Left lung (tissue), 4 donors: ENCODE measurements at regions not wholly inside any gene's neighbourhood (a gene's known extent, or its start where the extent isn't known, plus 50 kb on each side); places are given as distances from the start of the nearest gene placed in this dataset.
A peak's percentile ranks its signal among the peaks of the same experiment; 100 is the strongest.

Experiments
- ATAC-seq: fragments of 200-7000 bp; cut with Tn5 transposase; one replicate; pipeline ENCODE4 v1.9.1; 2020; ENCODE audit warnings: moderate library complexity
- DNase-seq, 4 donors: peaks; one replicate each; pipeline ENCODE4 v3.0.0-alpha.2; 2013 to 2020
- H3K27ac ChIP-seq, 2 donors: fragments of 200-600 bp; sonication (generic) in 1 of 2; one replicate each; pipeline versions ENCODE4 v1.5.0 to v1.8.0; 2020 to 2021
- H3K27me3 ChIP-seq, 2 donors: fragments of 200-600 bp; sonication (generic) in 1 of 2; one replicate each; pipeline versions ENCODE4 v1.5.0 to v1.8.0; 2020 to 2021
- H3K36me3 ChIP-seq, 2 donors: fragments of 200-600 bp; sonication (generic) in 1 of 2; one replicate each; pipeline versions ENCODE4 v1.5.0 to v1.8.0; 2020 to 2021
- H3K4me1 ChIP-seq, 2 donors: fragments of 200-600 bp; one replicate each; pipeline ENCODE4 v1.8.0; 2021
- H3K4me3 ChIP-seq, 2 donors: fragments of 200-600 bp; sonication (generic) in 1 of 2; one replicate each; pipeline versions ENCODE4 v1.5.0 to v1.8.0; 2020 to 2021; ENCODE audit warnings: mild to moderate bottlenecking in 1 of 2
- H3K9me3 ChIP-seq, 2 donors: fragments of 200-600 bp; sonication (generic) in 1 of 2; one replicate each; pipeline versions ENCODE4 v1.5.0 to v1.8.0; 2020 to 2021
- CTCF ChIP-seq, 2 donors: fragments of 200-600 bp; sonication (generic) in 1 of 2; IDR thresholded peaks; one replicate each; pipeline versions ENCODE4 v1.5.0 to v1.8.0; 2021; ENCODE audit warnings: antibody characterized with exemption in 2 of 2
- intact Hi-C, 2 donors: fragments of 100-400 bp; cut with DNase I; formaldehyde crosslinking; loops; one replicate each; pipeline versions ENCODE4 v1.11.2 to v1.14.2; 2022
- donor health status: DM: no; HTN: yes; CAD: no.
- donor health status: DM: no; HTN: no; CAD: no.

GRCh38 chr1:244965185-244966030, 101.1 kb upstream of the HNRNPU start:
- no peak for DNase-seq
- Histone ChIP-seq H3K27ac (peak overlapping the region; percentile 77 to 80), H3K36me3 (no peaks in the 10 kb centered on the region), H3K27me3 (no peaks in the 10 kb centered on the region), H3K4me1 (peaks cover 32 to 37% of the 10 kb centered on the region in 2 donors), H3K4me3 (no peak overlapping the region), H3K9me3 (no peaks in the 10 kb centered on the region)
- intact Hi-C loops: loop anchor here in 1 of 2 donors (10.0 kb wide), 1 partner anchor 101 kb away; the partner anchor contains the start of gene HNRNPU
- no peak for ATAC-seq
- no peak for TF ChIP-seq CTCF (IDR thresholded peaks at IDR 0.05)

- Histone ChIP-seq H3K27ac (peak overlapping the region; percentile 77 to 80), H3K4me3 (no peak overlapping the region), H3K36me3 (no peaks in the 10 kb centered on the region), H3K4me1 (peaks cover 32 to 37% of the 10 kb centered on the region in 2 donors), H3K27me3 (no peaks in the 10 kb centered on the region), H3K9me3 (no peaks in the 10 kb centered on the region)
- no peak for TF ChIP-seq CTCF (IDR thresholded peaks at IDR 0.05)
- DNase-seq (peak in 2 of 4 donors; percentile 28 to 37), ATAC-seq (peak; percentile 77)
- intact Hi-C loops: loop anchor here in 1 of 2 donors (10.0 kb wide), 1 partner anchor 100 kb away; the partner anchor contains the start of gene HNRNPU
These were observed 100.0 kb upstream of the HNRNPU start for GRCh38 chr1:244964112-244964971.

- intact Hi-C loops: loop anchor here in 1 of 2 donors (10.0 kb wide), 1 partner anchor 99 kb away; the partner anchor contains the start of gene HNRNPU
- Histone ChIP-seq H3K4me3 (no peak overlapping the region), H3K9me3 (no peaks in the 10 kb centered on the region), H3K36me3 (no peaks in the 10 kb centered on the region), H3K27ac (peak overlapping the region; percentile 77 to 80), H3K27me3 (no peaks in the 10 kb centered on the region), H3K4me1 (peaks cover 24 to 32% of the 10 kb centered on the region in 2 donors)
- no peak for TF ChIP-seq CTCF (IDR thresholded peaks at IDR 0.05)
- ATAC-seq: no peak
- no peak for DNase-seq
These were observed 99.0 kb upstream of the HNRNPU start for GRCh38 chr1:244963231-244963826.

- no peak for TF ChIP-seq CTCF (IDR thresholded peaks at IDR 0.05)
- H3K36me3 ChIP-seq: no peaks in the 10 kb centered on the region
- no peak for DNase-seq
- no peaks in the 10 kb centered on the region for H3K27me3 ChIP-seq
- peaks cover 23 to 30% of the 10 kb centered on the region in 2 donors for H3K4me1 ChIP-seq
- intact Hi-C loops: loop anchor here in 1 of 2 donors (10.0 kb wide), 1 partner anchor 97 kb away; the partner anchor contains the start of gene HNRNPU
- no peaks in the 10 kb centered on the region for H3K9me3 ChIP-seq
- H3K27ac ChIP-seq: no peak overlapping the region
- no peak for ATAC-seq
- H3K4me3 ChIP-seq: no peak overlapping the region
These were observed 97.8 kb upstream of the HNRNPU start for GRCh38 chr1:244962130-244962529.
